Mesendoderm (in vitro differentiated cells): ENCODE measurements at regions not wholly inside any gene's neighbourhood (a gene's known extent, or its start where the extent isn't known, plus 50 kb on each side); places are given as distances from the start of the nearest gene placed in this dataset.

Experiments used
- DNase-seq: peaks from one replicate; pipeline ENCODE4 v3.0.0; 2013
- H2AK5ac ChIP-seq: 2 replicates; pipeline ENCODE4 v1.6.1; 2013; ENCODE audit warnings: low read length, inconsistent platforms
- H2BK120ac ChIP-seq: 2 replicates; pipeline ENCODE4 v1.6.1; 2013; ENCODE audit warnings: low read depth, mild to moderate bottlenecking, low read length, moderate library complexity, mixed read lengths
- H2BK15ac ChIP-seq: replicated peaks from 2 replicates; pipeline ENCODE4 v1.6.1; 2013; ENCODE audit warnings: low read depth, mild to moderate bottlenecking, moderate library complexity
- H2BK5ac ChIP-seq: 2 replicates; pipeline ENCODE4 v1.6.1; 2013; ENCODE audit warnings: low read length, inconsistent platforms
- H3K18ac ChIP-seq: 2 replicates; pipeline ENCODE4 v1.6.1; 2013; ENCODE audit warnings: mild to moderate bottlenecking, low read length, mixed read lengths
- H3K23ac ChIP-seq: one replicate; pipeline ENCODE4 v1.6.1; 2013; ENCODE audit warnings: low read length
- H3K27ac ChIP-seq: 2 replicates; pipeline ENCODE4 v1.5.1; 2013; ENCODE audit warnings: low read depth, mild to moderate bottlenecking, inconsistent platforms, low read length, moderate library complexity
- H3K27me3 ChIP-seq: 2 replicates; pipeline ENCODE4 v1.6.1; 2013; ENCODE audit warnings: low read length, control low read depth, mild to moderate bottlenecking, inconsistent platforms; ENCODE audit not compliant: insufficient read depth, poor library complexity
- H3K36me3 ChIP-seq: 2 replicates; pipeline ENCODE4 v1.6.1; 2013; ENCODE audit warnings: low read length, inconsistent platforms; ENCODE audit not compliant: control insufficient read depth, insufficient read depth
- H3K4ac ChIP-seq: one replicate; pipeline ENCODE4 v1.6.1; 2013; ENCODE audit warnings: low read depth, mild to moderate bottlenecking, low read length, moderate library complexity
- H3K4me1 ChIP-seq: 2 replicates; pipeline ENCODE4 v1.6.1; 2013; ENCODE audit warnings: low read depth, low read length, inconsistent platforms; ENCODE audit not compliant: control insufficient read depth
- H3K4me2 ChIP-seq: 2 replicates; pipeline ENCODE4 v1.6.1; 2013; ENCODE audit warnings: low read length
- H3K4me3 ChIP-seq: 2 replicates; pipeline ENCODE4 v1.5.1; 2013; ENCODE audit warnings: mild to moderate bottlenecking, low read length
- H3K56ac ChIP-seq: one replicate; pipeline ENCODE4 v1.6.1; 2013; ENCODE audit warnings: low read length
- H3K79me1 ChIP-seq: 2 replicates; pipeline ENCODE4 v1.6.1; 2013; ENCODE audit warnings: low read length, inconsistent platforms
- H3K79me2 ChIP-seq: 2 replicates; pipeline ENCODE4 v1.6.1; 2013; ENCODE audit warnings: mild to moderate bottlenecking, low read length; ENCODE audit not compliant: control insufficient read depth, insufficient read depth
- H3K9ac ChIP-seq: 2 replicates; pipeline ENCODE4 v1.6.1; 2013; ENCODE audit warnings: low read length, inconsistent platforms
- H4K5ac ChIP-seq: one replicate; pipeline ENCODE4 v1.6.1; 2013; ENCODE audit warnings: low read length
- H4K8ac ChIP-seq: one replicate; pipeline ENCODE4 v1.6.1; 2013; ENCODE audit warnings: low read depth, mild to moderate bottlenecking, control low read depth, low read length, moderate library complexity
- WGBS: extraction: QIAGEN DNeasy Blood & Tissue Kit; methylation state at CpG from one replicate; pipeline ENCODE4 v1.1.7; 2013; ENCODE audit warnings: low lambda C conversion rate, missing lambda C conversion rate; ENCODE audit not compliant: insufficient coverage; ENCODE audit errors: extremely low coverage; 5-methylcytosine and 5-hydroxymethylcytosine counted together

- no peak overlapping the region for H2BK5ac ChIP-seq
- no peak overlapping the region for H3K4ac ChIP-seq
- no peak overlapping the region for H3K56ac ChIP-seq
- no peak overlapping the region for H3K4me3 ChIP-seq
- no peaks in the 10 kb centered on the region for H3K27me3 ChIP-seq
- no peak overlapping the region for H4K5ac ChIP-seq
- no peak overlapping the region for H4K8ac ChIP-seq
- H3K18ac ChIP-seq = no peak overlapping the region
- H2BK120ac ChIP-seq = no peak overlapping the region
- H3K79me2 ChIP-seq = no peaks in the 10 kb centered on the region
- H3K79me1 ChIP-seq = no peaks in the 10 kb centered on the region
- no peak overlapping the region for H3K4me2 ChIP-seq
- H3K9ac ChIP-seq = no peak overlapping the region
- no peak overlapping the region for H2BK15ac ChIP-seq
- no peak overlapping the region for H3K27ac ChIP-seq
- no peak overlapping the region for H2AK5ac ChIP-seq
- H3K4me1 ChIP-seq = peaks cover 2% of the 10 kb centered on the region
- DNase-seq = no peak
- no peak overlapping the region for H3K23ac ChIP-seq
- no CpG with 5 or more reads among the region's 4 CpGs for WGBS
- H3K36me3 ChIP-seq = no peaks in the 10 kb centered on the region
Observed at GRCh38 chr2:43098539-43098938, 127.9 kb downstream of the ZFP36L2 start.

DNA sequence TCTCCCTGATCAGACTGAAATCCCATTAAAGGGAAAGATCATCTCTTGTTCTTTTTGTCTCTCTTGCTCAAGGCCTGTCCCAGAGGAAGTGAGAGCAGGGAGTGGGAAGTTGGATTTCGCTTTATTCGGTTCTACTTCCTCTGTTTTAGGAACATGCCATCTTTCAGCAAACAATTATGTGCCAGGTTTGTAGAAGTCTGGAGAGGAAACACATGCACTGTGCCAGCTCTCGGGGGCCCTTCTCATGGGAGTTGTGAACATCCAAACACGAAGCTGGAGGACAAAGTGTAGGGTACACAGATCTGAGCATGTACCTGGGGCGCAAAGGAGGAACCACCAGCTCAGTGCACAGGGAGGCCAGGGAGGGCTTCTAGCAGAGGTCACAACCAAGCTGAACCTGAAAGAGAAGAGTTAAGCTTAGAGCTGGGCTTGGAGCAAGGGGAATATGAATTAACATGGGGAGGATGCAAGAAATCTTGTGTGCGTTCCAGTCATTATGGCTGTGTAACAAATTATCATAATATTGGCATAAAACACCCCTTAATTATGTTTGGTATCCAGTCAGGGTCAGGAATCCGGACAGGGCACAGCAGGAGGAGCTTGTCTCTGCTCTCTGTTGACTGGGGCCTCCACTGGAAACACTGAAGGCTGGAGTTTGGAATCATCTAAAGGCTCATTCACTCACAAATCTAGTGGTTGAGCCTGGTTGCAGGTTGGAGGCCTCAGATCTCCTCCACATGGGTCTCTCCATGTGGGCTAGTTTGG lies 128.6 kb downstream of the ZFP36L2 start:
- Histone ChIP-seq H3K27me3 (no peaks in the 10 kb centered on the region), H3K56ac (no peak overlapping the region), H3K9ac (no peak overlapping the region), H3K36me3 (no peaks in the 10 kb centered on the region), H3K79me1 (no peaks in the 10 kb centered on the region), H2BK5ac (no peak overlapping the region), H3K4me2 (no peak overlapping the region), H4K8ac (no peak overlapping the region), H3K18ac (no peak overlapping the region), H3K79me2 (no peaks in the 10 kb centered on the region), H3K4ac (no peak overlapping the region), H2BK120ac (no peak overlapping the region), H3K27ac (no peak overlapping the region), H3K4me1 (peaks cover 2% of the 10 kb centered on the region), H2AK5ac (no peak overlapping the region), H3K23ac (no peak overlapping the region), H4K5ac (no peak overlapping the region), H3K4me3 (no peak overlapping the region), H2BK15ac (no peak overlapping the region)
- DNase-seq = no peak
- WGBS = no CpG with 5 or more reads among the region's 7 CpGs

GRCh38 chr2:43095533-43096295 lies 130.7 kb downstream of the ZFP36L2 start:
- no peaks in the 10 kb centered on the region for H3K79me2 ChIP-seq
- H2AK5ac ChIP-seq = no peak overlapping the region
- H3K56ac ChIP-seq = no peak overlapping the region
- H3K79me1 ChIP-seq = no peaks in the 10 kb centered on the region
- H4K5ac ChIP-seq = no peak overlapping the region
- H2BK5ac ChIP-seq = no peak overlapping the region
- no peaks in the 10 kb centered on the region for H3K4me1 ChIP-seq
- no peak overlapping the region for H2BK15ac ChIP-seq
- no peaks in the 10 kb centered on the region for H3K36me3 ChIP-seq
- no peak overlapping the region for H3K4ac ChIP-seq
- H3K23ac ChIP-seq = no peak overlapping the region
- H3K4me3 ChIP-seq = no peak overlapping the region
- WGBS = no CpG with 5 or more reads among the region's 4 CpGs
- DNase-seq = no peak
- no peak overlapping the region for H3K4me2 ChIP-seq
- no peak overlapping the region for H3K18ac ChIP-seq
- no peak overlapping the region for H3K27ac ChIP-seq
- H4K8ac ChIP-seq = no peak overlapping the region
- no peaks in the 10 kb centered on the region for H3K27me3 ChIP-seq
- H3K9ac ChIP-seq = no peak overlapping the region
- H2BK120ac ChIP-seq = no peak overlapping the region

DNA sequence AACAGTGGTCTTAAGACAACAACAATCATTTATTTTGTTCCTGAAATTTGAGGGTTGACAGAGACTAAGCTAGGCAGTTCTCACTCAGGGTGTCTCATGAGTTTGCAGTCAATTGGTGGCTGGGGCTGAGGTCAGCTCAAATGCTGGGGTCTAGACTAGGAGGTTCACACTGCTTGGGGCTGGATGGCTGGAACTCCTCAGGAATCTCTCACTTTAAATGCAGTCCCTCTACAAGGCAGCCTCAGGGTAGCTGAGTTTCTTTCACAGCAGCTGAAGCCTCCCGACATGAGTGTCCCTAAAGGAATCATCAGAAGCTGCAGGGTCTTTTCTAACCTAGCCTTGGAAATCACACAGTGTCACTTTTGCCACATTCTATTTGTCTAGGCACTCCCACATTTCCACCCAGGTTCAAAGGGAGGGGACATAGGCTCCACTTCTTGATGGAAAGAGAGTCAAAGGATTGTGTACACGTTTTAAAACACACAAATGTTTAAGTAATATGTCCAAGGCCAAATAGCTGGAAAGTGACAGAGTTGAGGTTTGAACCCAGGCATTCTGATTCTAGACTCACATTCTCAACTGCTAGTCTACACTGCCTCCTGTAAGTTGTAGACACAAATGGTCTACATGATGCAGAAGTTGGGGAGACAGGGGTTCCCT lies 133.8 kb downstream of the ZFP36L2 start:
- Histone ChIP-seq H3K36me3 (no peaks in the 10 kb centered on the region), H2BK15ac (no peak overlapping the region), H2BK120ac (no peak overlapping the region), H3K4ac (no peak overlapping the region), H3K4me3 (no peak overlapping the region), H2BK5ac (no peak overlapping the region), H4K5ac (no peak overlapping the region), H4K8ac (no peak overlapping the region), H3K4me2 (no peak overlapping the region), H3K4me1 (no peaks in the 10 kb centered on the region), H3K56ac (no peak overlapping the region), H3K79me2 (no peaks in the 10 kb centered on the region), H3K18ac (no peak overlapping the region), H3K27ac (no peak overlapping the region), H3K23ac (no peak overlapping the region), H3K79me1 (no peaks in the 10 kb centered on the region), H2AK5ac (no peak overlapping the region), H3K9ac (no peak overlapping the region), H3K27me3 (no peaks in the 10 kb centered on the region)
- DNase-seq = peak; percentile 72
- WGBS = no CpG with 5 or more reads among the region's 2 CpGs

DNA sequence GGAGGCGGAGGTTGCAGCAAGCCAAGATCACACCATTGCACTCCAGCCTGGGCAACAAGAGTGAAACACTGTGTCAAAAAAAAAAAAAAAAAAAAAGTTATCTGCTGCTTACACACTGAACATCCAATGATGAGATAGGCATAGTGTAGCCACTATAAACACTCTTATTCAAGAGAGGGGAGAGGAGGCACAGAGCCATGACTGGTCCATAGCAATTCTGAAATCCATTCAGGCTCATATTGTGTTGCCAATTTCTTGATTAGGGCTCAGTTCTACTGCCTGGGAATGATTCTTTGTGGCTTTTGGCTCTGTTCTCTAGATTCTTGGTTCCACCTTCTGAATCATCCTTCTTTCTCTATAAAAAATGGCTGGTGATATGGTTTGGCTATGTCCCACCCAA lies 136.1 kb downstream of the ZFP36L2 start:
- H3K27me3 ChIP-seq = no peaks in the 10 kb centered on the region
- H3K18ac ChIP-seq = no peak overlapping the region
- H3K4me2 ChIP-seq = no peak overlapping the region
- no peak overlapping the region for H3K56ac ChIP-seq
- no peak overlapping the region for H2BK15ac ChIP-seq
- H4K5ac ChIP-seq = no peak overlapping the region
- no peak overlapping the region for H2AK5ac ChIP-seq
- no peaks in the 10 kb centered on the region for H3K4me1 ChIP-seq
- DNase-seq = no peak
- no peak overlapping the region for H3K4ac ChIP-seq
- H3K36me3 ChIP-seq = no peaks in the 10 kb centered on the region
- H2BK5ac ChIP-seq = no peak overlapping the region
- H2BK120ac ChIP-seq = no peak overlapping the region
- no peaks in the 10 kb centered on the region for H3K79me2 ChIP-seq
- no CpG with 5 or more reads among the region's 1 CpG for WGBS
- H3K27ac ChIP-seq = no peak overlapping the region
- no peaks in the 10 kb centered on the region for H3K79me1 ChIP-seq
- H3K4me3 ChIP-seq = no peak overlapping the region
- H3K23ac ChIP-seq = no peak overlapping the region
- no peak overlapping the region for H4K8ac ChIP-seq
- H3K9ac ChIP-seq = no peak overlapping the region
